A172 (cell line): ENCODE measurements at regions not wholly inside any gene's neighbourhood (a gene's known extent, or its start where the extent isn't known, plus 50 kb on each side); places are given as distances from the start of the nearest gene placed in this dataset.

Experiments
- DNase-seq: peaks from one replicate; pipeline ENCODE4 v3.0.0-alpha.2; 2015; ENCODE audit warnings: low spot score

- DNase-seq = no peak
Observed at GRCh38 chr6:3593161-3593560, 136.3 kb upstream of the SLC22A23 start.

DNA sequence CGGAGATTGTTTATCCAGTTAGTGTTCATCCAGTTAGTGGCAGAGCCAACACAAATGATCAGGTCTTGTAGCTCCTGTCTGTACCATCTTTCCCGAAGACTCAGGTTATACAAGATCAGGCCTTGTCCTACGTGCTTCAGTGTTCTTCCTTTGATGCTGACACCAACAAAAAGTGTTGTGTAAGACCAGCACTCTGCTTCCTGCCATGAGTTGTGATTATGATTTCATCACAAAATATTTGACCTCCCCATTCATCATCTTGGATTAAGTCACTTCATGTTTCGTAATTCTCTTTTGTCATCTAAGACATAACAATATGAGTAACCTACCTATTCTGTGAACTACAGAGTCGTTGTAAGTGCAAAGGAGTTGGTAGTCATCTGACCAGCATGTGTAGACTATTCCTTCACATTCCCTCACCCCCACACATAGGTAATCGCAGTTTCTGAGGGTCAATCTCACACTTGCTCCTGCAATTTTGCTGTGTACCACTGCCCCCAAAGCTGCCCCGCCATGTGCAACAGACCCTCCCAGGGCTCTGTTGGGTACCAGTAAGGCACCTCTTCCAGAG, 135.6 kb upstream of the SLC22A23 start:
- DNase-seq = peak; percentile 86

DNA sequence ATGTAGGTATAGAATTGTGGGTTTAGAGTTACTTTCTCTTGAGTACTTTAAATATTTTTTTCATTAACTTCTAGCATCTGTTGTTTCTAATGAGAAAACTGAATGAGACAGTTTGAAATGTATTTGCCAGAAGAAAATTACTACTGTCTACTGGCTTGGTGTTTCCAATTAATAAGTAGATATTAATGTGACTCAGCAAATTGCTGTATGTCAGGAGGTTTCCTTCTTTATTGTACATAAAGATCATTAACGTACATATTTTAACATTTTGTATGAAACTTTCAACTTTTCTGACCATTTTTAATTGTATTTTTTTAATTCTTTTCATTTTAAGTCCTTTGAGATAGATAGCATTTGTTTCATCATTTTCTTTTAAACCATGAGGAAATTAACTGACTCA, 135.1 kb upstream of the SLC22A23 start:
- DNase-seq = no peak

DNA sequence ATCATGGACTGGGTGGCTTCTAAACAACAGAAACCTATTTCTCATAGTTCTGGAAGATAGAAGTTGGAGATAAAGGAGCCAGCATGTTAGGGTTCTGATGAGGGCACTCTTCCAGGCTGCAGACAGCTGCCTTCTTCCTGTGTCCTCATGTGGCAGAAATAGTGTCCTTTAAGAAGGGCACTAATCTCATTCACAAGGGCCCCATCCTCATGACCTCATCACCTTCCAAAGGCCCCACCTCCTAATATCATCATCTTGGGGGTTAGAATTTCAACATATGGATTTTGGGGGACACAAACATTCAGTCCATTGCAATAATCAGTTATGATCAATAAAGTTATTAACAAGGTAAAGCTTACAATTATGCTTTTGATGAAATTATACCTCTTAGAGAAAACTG, 130.8 kb upstream of the SLC22A23 start:
- DNase-seq = no peak

DNA sequence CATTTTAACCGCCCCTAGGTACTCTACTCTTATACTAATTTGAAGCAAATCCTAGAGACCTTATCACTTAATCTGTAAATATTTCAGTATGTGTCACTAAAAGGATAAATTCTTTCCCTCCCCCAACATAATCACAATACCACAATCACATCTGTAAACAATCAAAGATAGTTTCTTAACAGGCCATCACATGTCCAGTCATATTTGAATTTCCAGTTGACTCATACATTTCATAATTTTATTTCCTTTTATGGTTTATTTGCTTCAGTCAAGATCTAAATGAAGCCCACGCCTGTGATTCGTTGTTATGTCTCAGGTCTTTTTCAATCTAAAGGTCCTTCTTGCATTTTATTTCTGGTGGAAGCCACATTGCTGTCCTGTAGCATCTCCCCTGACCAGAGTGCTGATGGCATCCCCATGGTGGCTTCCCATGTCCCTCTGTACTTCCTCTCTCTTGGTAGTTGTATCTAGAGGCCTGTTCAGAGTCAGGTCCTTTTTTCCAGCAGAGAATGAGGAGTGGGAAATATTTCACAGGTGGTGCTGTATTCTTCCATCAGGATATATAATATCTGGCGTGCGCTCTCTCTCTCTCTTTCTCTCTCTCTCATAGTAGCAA, 128.6 kb upstream of the SLC22A23 start:
- peak; percentile 47 for DNase-seq

- DNase-seq = no peak
Observed at GRCh38 chr6:3584606-3585005, 127.8 kb upstream of the SLC22A23 start.

- DNase-seq = no peak
Observed at GRCh38 chr6:3581469-3581868, 124.6 kb upstream of the SLC22A23 start.

DNA sequence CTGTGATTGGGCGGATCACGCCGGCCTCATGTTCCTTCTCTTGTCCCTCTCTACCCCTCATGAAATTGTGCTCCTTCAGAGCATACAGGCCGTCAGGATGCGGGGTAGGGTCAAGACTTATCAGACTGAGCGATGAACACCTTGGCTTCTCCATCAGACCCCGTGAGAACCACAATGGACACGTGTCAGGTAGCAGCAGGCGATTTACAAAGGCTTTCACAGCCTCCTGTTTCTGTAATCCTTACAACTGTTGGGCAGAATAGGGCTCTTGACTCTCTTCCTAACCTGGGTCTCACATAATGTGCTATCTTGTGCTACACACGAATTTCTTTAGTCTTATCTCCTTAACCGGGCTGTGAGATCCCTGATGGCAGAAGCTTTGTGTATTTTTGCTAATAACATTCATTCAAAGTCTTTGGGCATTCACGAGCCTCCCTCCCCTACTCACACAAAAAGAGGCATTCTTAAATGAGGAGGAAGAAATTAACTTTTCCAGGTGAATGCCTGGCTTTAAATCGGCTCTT, 122.9 kb upstream of the SLC22A23 start:
- DNase-seq = no peak

GRCh38 chr6:3578981-3579380, 122.1 kb upstream of the SLC22A23 start:
- DNase-seq = no peak

GRCh38 chr6:3577517-3577916, 120.7 kb upstream of the SLC22A23 start:
- no peak for DNase-seq

- no peak for DNase-seq
Observed at GRCh38 chr6:3575701-3576100, 118.9 kb upstream of the SLC22A23 start.

DNA sequence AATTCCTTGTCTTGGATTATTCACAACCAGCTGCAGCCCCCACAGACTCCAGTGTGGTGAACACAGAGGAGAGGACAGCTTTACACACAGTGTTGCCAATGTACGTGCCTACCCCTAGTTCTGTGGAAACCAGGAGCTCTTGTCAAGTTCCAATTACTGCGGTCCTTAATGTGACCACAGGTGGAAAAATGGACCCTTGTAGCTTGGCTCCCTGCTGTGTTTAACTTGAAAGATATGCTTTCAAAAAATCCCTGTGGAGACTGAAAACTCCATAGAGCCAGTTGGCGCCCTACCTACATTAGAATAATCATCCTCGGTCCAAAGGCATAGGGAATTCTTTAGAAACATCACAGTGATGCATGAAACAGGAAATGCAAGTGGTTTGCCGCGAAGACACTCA, 118.3 kb upstream of the SLC22A23 start:
- no peak for DNase-seq

GRCh38 chr6:3573670-3574069, 116.8 kb upstream of the SLC22A23 start:
- DNase-seq = no peak

DNA sequence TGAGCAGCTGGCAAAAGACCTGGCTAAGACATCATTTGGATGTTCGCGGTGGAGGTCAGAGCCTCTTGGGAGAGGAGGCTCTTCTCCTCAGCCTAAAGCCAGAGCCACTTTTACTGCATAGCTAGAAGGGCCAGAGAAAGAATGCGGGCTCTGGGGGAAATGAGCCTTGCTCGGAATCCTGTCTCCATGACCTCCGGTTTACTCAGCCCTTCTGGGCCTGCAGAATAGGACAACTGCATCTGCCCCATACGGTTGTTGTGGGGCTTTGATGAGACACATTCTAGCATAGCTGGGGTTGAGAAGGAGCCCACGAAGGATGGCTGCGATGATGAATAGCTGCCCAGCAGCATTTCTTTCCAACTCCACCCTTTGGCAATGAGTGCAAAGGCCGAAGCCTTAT, 115.0 kb upstream of the SLC22A23 start:
- no peak for DNase-seq

DNA sequence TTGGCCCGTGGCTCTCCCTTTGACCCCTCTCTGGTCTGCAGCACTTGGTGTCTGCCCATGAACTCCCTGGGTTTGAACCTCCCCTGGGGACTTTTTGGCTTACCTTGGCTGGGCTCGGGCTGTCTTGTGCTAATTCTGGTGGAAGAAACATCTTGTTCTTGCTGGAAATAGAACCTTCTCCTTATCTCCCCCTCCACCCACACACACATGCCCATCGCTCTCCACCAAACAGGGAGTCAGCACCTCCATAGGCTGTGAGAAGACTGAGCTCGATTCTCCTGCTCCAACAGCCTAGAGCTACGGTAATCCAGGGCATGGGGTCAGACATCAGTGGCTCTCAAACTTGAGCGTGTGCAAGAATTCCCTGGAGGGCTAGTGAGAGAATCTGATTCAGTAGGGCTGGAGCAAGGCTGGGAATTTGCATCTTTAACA, 114.4 kb upstream of the SLC22A23 start:
- no peak for DNase-seq

- DNase-seq = no peak
Observed at GRCh38 chr6:3569816-3570215, 113.0 kb upstream of the SLC22A23 start.

DNA sequence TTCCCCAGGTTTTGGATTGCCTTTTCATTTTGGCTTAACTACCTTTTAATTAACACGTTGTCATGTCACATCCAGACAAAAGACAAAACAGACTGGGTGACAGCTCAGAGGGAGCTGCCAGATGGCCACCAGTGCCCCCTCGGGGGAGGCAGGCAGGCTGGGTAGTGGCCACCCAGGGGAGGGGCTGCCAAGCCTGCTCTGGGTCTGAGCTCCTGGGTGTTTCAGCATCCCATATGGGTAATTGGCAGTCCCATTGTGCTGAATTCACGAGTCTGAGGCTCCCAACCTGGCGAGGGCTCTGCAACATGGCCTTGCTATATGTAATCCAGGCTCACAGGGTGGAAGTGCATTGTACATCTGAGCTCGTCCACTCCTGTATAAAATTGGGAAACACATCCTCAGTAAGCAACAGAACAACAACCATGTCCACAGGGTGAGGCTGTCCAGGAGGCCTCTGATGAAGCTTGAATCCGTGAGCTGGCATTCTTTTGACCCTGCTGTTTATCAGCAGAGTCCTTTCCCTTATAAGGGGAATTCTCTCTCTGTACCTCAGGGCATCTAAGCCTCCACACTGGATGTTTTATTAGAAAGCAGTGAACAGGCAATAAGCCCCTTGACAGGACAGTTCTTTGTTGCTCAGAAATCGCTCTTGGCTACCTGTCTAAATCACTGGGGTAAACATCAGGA, 111.7 kb upstream of the SLC22A23 start:
- DNase-seq = no peak

- no peak for DNase-seq
Observed at GRCh38 chr6:3566812-3567211, 110.0 kb upstream of the SLC22A23 start.

- no peak for DNase-seq
Observed at GRCh38 chr6:3565291-3565690, 108.4 kb upstream of the SLC22A23 start.

- no peak for DNase-seq
Observed at GRCh38 chr6:3561725-3562124, 104.9 kb upstream of the SLC22A23 start.

DNA sequence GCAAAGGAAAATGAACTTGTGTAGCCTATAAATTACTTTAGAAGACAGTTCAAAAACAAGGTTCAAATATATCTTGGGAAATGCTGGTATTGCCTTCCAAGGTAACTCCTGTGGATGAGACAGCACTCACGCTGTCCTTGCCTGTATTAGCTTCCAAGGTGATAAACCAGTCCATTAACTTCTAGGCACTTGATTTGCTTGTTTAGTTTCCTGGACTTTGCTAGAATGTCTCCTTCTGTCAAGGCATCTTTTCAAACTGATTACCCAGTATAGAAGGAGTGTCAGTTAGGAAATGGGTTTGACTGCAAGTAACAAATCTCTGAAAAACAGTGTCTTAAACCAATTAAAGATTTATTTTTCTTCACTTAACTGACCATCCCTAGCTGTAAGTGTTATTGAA, 103.4 kb upstream of the SLC22A23 start:
- no peak for DNase-seq

- no peak for DNase-seq
Observed at GRCh38 chr6:3559561-3559960, 102.7 kb upstream of the SLC22A23 start.

DNA sequence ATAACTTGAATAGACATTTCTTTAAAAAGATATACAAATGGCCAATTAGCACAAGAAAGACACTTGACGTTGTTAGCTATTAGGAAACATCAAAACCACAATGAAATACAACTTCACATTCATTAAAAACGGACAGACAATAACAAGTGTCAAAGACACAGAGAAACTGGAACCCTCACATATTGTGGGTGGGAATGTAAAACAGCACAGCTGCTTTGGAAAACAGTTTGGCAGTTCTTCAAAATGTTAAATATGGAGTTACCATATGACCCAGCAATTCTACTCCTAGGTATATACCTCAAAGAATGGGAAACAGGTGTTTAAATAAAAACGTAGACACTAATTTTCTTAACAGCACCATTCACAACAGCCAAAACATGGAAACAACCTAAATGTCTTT, 100.5 kb upstream of the SLC22A23 start:
- no peak for DNase-seq
